ENCODE measurements at regions not wholly inside any gene's neighbourhood (a gene's known extent, or its start where the extent isn't known, plus 50 kb on each side); places are given as distances from the start of the nearest gene placed in this dataset.
"Not testable (repeated sequence)": the region's sequence is repeated elsewhere in the genome, so short reads cannot be mapped to it uniquely, and the experiment has no call there.

DNA sequence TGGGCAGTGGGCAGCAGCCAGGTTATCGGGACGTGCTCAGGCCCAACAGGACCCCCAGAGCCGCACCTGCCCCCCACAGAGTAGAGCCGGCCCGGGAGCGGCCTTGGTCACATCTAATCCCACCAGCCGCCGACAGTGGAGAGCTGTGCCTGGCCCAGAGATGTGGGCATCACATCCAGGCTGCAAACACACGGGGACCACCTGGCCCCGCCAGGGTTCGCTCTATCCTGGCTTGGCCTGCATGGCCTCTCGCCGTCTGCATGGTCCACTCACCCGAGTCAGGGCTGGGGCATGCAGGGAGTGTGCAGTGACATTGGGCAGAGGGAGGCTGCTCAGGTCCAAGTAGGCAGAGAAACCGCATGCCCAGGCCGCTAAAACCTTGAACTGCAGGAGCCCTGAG, 144.9 kb downstream of the IGLL1 start:
- not testable (repeated sequence) for H3K36me3 ChIP-seq (ENCODE audit: insufficient read depth, low read length)

DNA sequence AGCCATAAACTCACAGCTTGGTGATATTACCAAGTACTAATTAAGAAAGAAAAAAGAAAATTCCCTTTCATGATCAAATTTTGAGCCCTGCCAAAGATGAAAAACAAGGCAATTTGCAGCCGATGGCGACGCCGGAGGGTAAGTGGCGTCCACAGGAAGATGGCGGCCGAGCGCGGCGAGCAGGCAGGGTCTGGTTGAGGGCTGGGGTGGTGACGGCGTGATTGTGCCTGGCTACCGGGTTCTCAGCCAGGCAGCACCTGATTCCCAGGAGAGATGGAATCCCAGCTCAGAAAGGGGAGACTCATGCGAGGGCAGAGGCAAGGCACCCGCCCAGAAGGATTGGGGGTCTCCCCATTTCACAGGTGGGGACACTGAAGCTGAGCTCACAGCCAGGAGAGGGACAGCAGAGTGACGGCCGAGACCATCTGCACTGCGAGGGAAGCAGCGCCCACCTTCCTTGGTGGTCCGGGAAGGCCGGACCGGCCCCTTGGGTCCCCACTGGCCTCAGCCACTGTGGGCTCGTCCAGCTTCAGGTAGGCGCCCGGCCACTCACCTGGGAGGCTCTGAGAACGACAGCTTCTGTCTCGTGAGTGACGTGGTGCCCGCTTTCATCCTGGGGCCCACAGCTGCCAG, 145.8 kb downstream of the IGLL1 start:
- not testable (repeated sequence) for H3K4me1 ChIP-seq (ENCODE audit: insufficient read depth, low read length); H3K9me3 ChIP-seq (ENCODE audit: low read length); H2AFZ ChIP-seq (ENCODE audit: low read depth, low read length); H3K4me3 ChIP-seq (ENCODE audit: low read length); H3K27me3 ChIP-seq (ENCODE audit: insufficient read depth, low read length); H3K36me3 ChIP-seq (ENCODE audit: insufficient read depth, low read length)

More for the DNA sequence above, 144.9 kb downstream of the IGLL1 start:
- not testable (repeated sequence) for H3K4me3 ChIP-seq (ENCODE audit: low read length); H2AFZ ChIP-seq (ENCODE audit: low read depth, low read length); H3K4me1 ChIP-seq (ENCODE audit: insufficient read depth, low read length); H3K27me3 ChIP-seq (ENCODE audit: insufficient read depth, low read length); H3K9me3 ChIP-seq (ENCODE audit: low read length)

DNA sequence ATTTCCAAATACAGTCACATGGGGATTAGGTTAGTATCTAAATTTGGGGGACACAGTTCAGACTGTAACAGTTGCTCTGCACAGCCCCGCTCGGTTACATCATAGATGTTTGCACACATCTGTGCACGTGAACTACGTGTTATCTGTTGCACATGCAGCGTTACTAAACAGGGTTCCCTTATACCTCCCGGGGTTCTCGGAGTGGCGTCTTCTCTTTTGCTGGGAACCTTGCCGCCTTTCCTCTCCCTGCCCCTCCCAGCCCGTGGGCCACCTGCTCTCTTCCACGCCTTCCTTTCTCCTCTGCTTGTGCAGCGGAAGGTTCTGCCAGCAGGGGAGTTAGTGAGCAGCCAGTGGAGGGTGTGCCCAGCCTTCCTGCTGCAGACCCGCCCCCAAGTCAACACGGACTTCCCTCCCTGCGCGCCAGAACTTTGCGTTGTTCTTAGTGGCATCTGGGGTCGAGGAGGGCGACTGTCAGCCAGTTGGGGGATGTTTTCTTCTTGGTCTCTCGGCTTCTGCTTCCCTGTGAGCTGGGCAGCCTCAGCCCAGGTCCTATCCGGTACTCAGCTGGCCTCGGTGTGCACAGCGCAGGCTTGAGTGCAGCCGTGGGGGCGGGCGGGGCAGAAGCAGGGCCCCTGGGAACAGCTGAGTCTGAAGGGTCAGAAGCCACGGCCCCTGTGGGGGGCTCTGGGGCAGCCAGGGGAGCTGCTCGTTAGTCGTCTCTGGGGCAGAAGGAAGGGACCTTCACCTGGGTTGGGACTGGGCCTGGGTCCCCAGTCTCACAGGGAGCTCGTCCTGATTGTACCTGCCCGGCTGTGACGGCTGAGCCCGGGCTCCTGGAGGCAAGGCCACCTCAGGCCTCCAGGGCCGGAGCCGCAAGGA, 146.7 kb downstream of the IGLL1 start:
- H3K4me3 ChIP-seq (ENCODE audit: low read length); H3K27me3 ChIP-seq (ENCODE audit: insufficient read depth, low read length); H3K9me3 ChIP-seq (ENCODE audit: low read length); H3K4me1 ChIP-seq (ENCODE audit: insufficient read depth, low read length); H2AFZ ChIP-seq (ENCODE audit: low read depth, low read length); H3K36me3 ChIP-seq (ENCODE audit: insufficient read depth, low read length): not testable (repeated sequence)

DNA sequence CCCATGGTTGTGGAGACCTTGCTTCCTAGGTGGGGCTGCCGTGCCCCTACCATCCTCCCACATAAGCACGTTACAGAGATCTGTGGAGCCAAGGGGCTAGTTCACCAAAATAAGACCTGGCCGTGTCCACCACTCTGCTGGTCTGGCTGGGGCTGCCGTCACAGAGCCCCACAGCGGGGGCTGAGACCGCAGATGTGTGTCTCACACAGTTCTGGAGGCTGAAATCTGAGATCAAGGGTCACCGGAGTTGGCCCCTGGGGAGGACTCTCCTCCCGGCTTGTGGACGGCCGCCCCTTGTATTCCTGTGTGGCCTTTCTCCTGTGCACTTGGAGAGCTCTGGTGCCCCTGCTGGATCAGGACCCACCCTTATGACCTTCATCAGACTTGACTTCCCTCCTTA, 147.4 kb downstream of the IGLL1 start:
- not testable (repeated sequence) for H2AFZ ChIP-seq (ENCODE audit: low read depth, low read length); H3K9me3 ChIP-seq (ENCODE audit: low read length); H3K27me3 ChIP-seq (ENCODE audit: insufficient read depth, low read length); H3K4me3 ChIP-seq (ENCODE audit: low read length); H3K4me1 ChIP-seq (ENCODE audit: insufficient read depth, low read length); H3K36me3 ChIP-seq (ENCODE audit: insufficient read depth, low read length)

DNA sequence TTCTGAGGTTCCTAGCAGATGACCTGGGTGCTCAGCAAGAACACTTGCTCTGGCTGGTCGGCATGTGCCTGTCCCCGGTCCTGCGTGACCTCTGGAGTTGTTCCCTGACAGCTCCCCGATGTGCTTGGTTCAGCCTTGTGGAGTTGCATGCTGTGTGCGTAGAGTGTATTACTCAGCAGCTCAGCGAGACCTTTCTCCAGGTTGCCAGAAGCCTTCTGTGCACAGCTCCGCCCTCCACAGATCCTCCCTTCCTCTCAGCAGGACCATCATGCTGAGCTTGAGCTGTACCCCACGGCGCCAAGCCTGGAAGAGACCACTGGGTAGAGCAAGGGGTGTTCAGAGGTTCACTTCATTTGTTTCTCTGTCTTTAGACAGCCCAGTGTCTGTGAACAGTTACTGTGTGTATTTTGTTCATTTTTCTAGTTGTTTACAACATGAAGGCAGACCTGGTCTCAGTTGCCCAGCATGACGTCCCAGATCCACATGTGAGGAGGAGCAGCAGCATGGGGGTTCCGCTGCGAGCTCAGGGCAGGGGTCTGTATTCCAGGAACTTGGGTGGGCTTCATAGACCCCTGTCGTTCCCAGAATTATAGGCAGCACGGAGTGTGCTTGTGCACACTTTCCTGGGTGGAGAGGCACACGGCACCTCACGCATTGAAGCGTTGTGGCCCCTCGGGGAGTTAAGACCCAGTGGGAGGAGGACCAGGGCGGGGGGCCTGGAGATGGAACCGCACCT, 148.6 kb downstream of the IGLL1 start:
- H3K27me3 ChIP-seq (ENCODE audit: insufficient read depth, low read length) = no peaks in the 10 kb centered on the region
- no peak overlapping the region for H3K4me3 ChIP-seq (ENCODE audit: low read length)
- no peak overlapping the region for H2AFZ ChIP-seq (ENCODE audit: low read depth, low read length)

DNA sequence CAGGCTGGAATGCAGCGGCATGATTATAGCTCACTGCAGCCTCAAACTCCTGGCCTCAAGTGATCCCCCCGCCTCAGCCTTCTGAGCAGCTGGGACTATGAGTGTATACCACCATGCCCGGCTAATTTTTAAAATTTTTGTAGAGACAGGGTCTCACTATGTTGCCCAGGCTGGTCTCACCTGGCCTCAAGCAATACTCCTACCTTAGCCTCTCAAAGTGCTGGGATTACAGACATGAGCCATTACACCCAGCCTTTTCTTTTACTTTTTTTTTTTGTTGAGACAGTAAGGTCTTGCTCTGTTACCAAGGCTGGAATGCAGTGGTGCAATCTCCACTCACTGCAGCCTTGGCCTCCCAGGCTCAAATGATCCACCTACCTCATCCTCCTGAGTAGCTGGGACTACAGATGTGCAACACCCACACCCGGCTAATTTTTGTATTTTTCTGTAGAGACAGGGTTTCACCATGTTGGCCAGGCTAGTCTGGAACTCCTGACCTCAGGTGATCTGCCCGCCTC, 155.5 kb downstream of the IGLL1 start:
- not testable (repeated sequence) for H3K4me1 ChIP-seq (ENCODE audit: insufficient read depth, low read length); H3K27me3 ChIP-seq (ENCODE audit: insufficient read depth, low read length); H3K9me3 ChIP-seq (ENCODE audit: low read length); H2AFZ ChIP-seq (ENCODE audit: low read depth, low read length); H3K36me3 ChIP-seq (ENCODE audit: insufficient read depth, low read length); H3K4me3 ChIP-seq (ENCODE audit: low read length)

More for the DNA sequence above, 148.6 kb downstream of the IGLL1 start:
- no peaks in the 10 kb centered on the region for H3K9me3 ChIP-seq (ENCODE audit: low read length)
- no peaks in the 10 kb centered on the region for H3K36me3 ChIP-seq (ENCODE audit: insufficient read depth, low read length)
- peaks cover 5% of the 10 kb centered on the region for H3K4me1 ChIP-seq (ENCODE audit: insufficient read depth, low read length)

DNA sequence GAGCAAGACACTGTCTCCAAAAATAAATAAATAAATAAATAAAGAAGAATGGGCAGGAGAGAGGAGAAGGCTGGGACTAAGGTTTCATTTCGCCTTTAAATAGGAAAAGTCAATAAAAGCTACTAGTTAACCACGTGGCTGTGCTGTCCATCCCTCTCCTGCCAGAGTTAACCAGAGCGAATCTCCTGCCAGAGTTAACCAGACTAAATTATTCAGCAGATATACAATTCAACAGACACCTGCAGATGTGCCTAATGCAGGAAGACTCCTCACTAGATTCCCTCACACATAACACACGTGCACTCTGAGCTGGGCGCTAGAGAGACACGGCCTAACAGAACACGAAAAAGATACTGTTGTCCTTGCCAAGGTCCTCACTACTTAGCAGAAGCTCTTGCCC, 156.1 kb downstream of the IGLL1 start:
- H3K4me1 ChIP-seq (ENCODE audit: insufficient read depth, low read length) = no peaks in the 10 kb centered on the region
- H3K4me3 ChIP-seq (ENCODE audit: low read length) = no peak overlapping the region
- no peak overlapping the region for H2AFZ ChIP-seq (ENCODE audit: low read depth, low read length)
- no peaks in the 10 kb centered on the region for H3K9me3 ChIP-seq (ENCODE audit: low read length)
- no peaks in the 10 kb centered on the region for H3K36me3 ChIP-seq (ENCODE audit: insufficient read depth, low read length)
- H3K27me3 ChIP-seq (ENCODE audit: insufficient read depth, low read length) = peaks cover 6% of the 10 kb centered on the region

DNA sequence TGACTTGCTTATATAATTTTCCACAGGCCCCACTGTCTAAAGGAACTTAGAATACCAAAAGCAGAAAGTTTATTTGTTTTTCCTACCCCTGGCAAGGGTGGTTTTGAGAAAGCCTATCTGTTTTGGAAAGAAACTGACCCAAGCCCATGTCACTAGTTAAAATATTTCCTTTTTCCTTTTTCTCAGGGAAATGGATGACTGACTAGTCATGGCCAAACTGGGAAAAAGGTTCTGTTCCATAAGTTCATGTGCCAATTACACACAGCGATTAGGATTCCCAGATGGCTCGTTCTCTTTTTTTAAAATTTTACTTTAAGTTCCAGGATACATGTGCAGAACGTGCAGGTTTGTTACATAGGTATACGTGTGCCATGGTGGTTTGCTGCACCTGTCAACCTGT, 157.8 kb downstream of the IGLL1 start:
- not testable (repeated sequence) for H3K36me3 ChIP-seq (ENCODE audit: insufficient read depth, low read length); H2AFZ ChIP-seq (ENCODE audit: low read depth, low read length); H3K4me3 ChIP-seq (ENCODE audit: low read length); H3K9me3 ChIP-seq (ENCODE audit: low read length); H3K4me1 ChIP-seq (ENCODE audit: insufficient read depth, low read length)
- H3K27me3 ChIP-seq (ENCODE audit: insufficient read depth, low read length) = peaks cover 11% of the 10 kb centered on the region

DNA sequence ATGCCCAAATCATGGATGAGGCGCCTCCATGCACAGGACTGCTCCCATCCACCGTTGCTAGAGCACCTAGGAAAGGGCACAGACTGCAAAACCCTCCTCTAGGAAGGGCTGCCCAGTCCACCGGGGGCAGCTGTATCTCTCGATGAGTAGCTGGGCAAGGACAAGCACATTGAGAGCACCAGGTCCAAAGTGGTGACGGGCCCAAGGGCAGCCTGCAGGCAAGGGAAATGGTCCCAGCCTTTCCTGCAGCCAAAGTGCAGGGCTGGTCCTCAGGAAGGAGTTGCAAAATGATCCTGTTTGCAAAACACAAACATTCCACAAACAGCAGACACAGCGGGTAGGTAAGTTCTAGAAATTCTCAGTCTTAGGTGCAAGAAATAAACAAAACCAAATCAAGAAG, 158.8 kb downstream of the IGLL1 start:
- not testable (repeated sequence) for H3K36me3 ChIP-seq (ENCODE audit: insufficient read depth, low read length); H3K4me3 ChIP-seq (ENCODE audit: low read length); H3K9me3 ChIP-seq (ENCODE audit: low read length); H2AFZ ChIP-seq (ENCODE audit: low read depth, low read length); H3K4me1 ChIP-seq (ENCODE audit: insufficient read depth, low read length)
- H3K27me3 ChIP-seq (ENCODE audit: insufficient read depth, low read length) = peaks cover 11% of the 10 kb centered on the region

DNA sequence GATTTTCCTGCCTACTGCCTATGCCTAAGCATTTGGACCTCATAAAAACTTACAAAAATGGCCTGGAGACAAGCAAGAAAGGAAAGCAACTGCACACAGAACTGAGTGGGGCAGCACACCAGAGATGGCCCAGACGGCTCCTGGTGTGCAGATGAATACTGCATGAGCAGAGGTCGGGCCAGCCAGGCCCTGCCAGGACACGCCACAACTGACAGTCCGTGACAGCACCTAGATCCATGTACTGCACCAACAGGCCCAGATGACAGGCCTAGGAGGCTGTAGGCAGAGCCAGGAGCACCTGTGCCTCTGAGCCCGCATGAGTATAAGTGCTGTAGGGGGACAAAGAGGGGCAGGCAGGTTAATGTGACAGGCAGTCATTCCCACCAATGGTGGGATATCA, 160.2 kb downstream of the IGLL1 start:
- H3K9me3 ChIP-seq (ENCODE audit: low read length) = no peaks in the 10 kb centered on the region
- no peak overlapping the region for H2AFZ ChIP-seq (ENCODE audit: low read depth, low read length)
- no peaks in the 10 kb centered on the region for H3K4me1 ChIP-seq (ENCODE audit: insufficient read depth, low read length)
- no peaks in the 10 kb centered on the region for H3K36me3 ChIP-seq (ENCODE audit: insufficient read depth, low read length)
- peaks cover 14% of the 10 kb centered on the region for H3K27me3 ChIP-seq (ENCODE audit: insufficient read depth, low read length)
- H3K4me3 ChIP-seq (ENCODE audit: low read length) = no peak overlapping the region

DNA sequence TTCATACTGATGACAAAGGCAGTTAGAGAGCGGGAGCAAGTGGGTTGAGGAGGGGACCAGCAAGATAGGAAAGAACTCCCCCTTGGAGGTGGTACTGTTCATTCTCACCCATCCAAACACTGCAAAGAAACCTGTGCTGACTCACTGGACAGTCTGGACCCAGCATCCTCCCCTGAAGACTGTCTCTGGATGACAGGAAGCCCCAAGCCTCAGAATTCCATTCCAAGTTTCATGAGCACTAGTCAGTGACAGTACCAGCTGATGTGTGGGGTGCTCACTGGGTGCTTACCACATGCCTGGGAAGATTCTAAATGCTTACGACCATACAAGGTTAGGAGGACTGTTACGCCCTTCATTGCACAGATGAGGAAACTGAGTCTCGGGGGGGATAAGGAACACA, 160.9 kb downstream of the IGLL1 start:
- no peak overlapping the region for H2AFZ ChIP-seq (ENCODE audit: low read depth, low read length)
- no peak overlapping the region for H3K4me3 ChIP-seq (ENCODE audit: low read length)
- peaks cover 14% of the 10 kb centered on the region for H3K27me3 ChIP-seq (ENCODE audit: insufficient read depth, low read length)
- no peaks in the 10 kb centered on the region for H3K4me1 ChIP-seq (ENCODE audit: insufficient read depth, low read length)
- H3K36me3 ChIP-seq (ENCODE audit: insufficient read depth, low read length) = no peaks in the 10 kb centered on the region
- no peaks in the 10 kb centered on the region for H3K9me3 ChIP-seq (ENCODE audit: low read length)

DNA sequence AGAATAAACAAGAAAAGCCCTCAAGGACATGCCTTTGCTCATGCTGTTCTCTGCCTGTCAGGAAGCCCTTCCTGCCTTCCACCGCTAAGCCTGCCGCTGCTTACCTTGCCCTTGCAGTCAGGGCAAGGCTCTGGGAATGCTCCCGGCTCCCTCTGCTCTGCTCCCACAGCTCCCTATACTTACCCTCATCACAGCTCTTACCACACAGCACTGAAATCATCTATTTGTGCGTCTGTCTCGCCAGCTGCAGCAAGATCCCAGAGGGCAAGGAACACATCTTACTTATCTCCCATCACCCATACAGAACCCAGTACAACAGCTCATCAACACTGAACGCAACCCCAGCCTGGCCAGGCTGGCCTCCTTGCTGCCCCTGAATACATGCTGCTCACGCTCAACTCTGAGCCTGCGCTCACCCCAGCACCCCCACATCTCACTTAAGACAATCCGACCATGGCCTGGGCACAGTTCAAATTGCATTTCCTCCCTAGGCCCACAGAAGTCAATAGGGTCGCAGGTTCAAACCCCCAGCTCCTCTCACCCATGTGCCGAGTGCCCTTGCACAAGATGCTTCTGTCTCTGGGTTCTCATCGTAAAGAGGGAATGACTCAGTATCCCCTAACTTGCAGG, 161.8 kb downstream of the IGLL1 start:
- H3K27me3 ChIP-seq (ENCODE audit: insufficient read depth, low read length) = peaks cover 12% of the 10 kb centered on the region
- H3K9me3 ChIP-seq (ENCODE audit: low read length) = no peaks in the 10 kb centered on the region
- H3K4me3 ChIP-seq (ENCODE audit: low read length) = no peak overlapping the region
- no peaks in the 10 kb centered on the region for H3K4me1 ChIP-seq (ENCODE audit: insufficient read depth, low read length)
- no peaks in the 10 kb centered on the region for H3K36me3 ChIP-seq (ENCODE audit: insufficient read depth, low read length)
- H2AFZ ChIP-seq (ENCODE audit: low read depth, low read length) = no peak overlapping the region

DNA sequence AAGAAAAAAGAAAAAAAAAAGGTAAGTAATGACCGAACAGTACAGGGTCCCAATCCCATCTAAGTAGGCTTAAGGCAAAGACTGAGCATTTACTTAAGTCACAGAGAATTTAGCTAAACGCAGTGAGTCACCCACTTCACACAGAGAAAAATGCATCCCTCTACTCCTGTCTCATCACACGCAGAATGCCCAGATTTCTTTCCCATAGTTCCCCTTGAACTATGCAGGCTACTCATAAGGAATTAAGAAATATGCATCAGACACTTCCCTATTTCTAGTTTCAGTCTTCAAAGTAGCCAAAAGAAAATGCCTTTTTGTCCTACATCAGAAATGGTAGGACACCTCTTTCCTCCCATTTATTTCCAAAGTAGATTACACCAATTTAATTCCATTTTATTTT, 162.8 kb downstream of the IGLL1 start:
- not testable (repeated sequence) for H3K9me3 ChIP-seq (ENCODE audit: low read length); H3K36me3 ChIP-seq (ENCODE audit: insufficient read depth, low read length); H3K4me3 ChIP-seq (ENCODE audit: low read length); H2AFZ ChIP-seq (ENCODE audit: low read depth, low read length); H3K4me1 ChIP-seq (ENCODE audit: insufficient read depth, low read length)
- peaks cover 10% of the 10 kb centered on the region for H3K27me3 ChIP-seq (ENCODE audit: insufficient read depth, low read length)

All from neuron (in vitro differentiated cells).